SIG-M5 treated with dmso at 0.1 percent for 504 hours (cell line): ENCODE measurements at regions not wholly inside any gene's neighbourhood (a gene's known extent, or its start where the extent isn't known, plus 50 kb on each side); places are given as distances from the start of the nearest gene placed in this dataset.
"Not testable (repeated sequence)": the region's sequence is repeated elsewhere in the genome, so short reads cannot be mapped to it uniquely, and the experiment has no call there.

Experiments used
- DNase-seq: peaks from one replicate; lab custom pipeline; 2025; ENCODE audit not compliant: unreplicated experiment; lab: John Stamatoyannopoulos, UW

DNA sequence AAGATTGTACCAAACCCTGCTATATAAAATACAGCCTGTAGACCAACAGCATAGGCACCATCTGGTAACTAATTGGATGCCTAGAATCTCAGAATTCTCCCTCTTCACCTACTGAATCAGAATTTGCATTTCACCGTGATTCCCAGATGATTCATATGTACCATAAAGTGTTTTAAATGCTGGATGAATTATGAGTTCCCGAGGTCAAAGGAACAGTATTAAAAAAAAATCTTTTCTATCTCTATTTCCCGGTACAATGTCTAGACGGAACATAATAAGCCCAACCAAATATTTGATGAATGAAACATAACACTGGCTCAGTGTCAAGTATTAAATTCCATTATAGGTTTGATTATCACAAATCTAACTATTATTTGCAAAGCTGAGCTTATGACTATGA is 280.0 kb downstream of the ANKRD50 start:
- DNase-seq = peak; percentile 54

DNA sequence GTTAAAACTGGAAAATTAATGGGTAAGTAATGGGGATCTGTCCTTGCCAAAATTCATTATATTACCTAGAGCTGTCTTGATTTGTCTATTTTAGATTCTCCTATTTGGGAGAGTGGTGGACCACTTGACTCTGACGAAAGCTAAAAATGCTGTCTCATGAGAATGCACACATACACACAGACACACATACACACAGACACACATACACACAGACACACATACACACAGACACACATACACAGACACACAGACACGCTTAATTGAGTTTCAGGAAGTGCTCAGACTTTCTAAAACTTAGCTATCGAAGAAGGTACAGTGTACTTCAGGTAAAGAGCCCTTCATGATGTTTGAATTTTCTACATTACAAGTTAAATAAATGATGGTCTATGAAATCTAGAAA is 279.5 kb downstream of the ANKRD50 start:
- no peak for DNase-seq

DNA sequence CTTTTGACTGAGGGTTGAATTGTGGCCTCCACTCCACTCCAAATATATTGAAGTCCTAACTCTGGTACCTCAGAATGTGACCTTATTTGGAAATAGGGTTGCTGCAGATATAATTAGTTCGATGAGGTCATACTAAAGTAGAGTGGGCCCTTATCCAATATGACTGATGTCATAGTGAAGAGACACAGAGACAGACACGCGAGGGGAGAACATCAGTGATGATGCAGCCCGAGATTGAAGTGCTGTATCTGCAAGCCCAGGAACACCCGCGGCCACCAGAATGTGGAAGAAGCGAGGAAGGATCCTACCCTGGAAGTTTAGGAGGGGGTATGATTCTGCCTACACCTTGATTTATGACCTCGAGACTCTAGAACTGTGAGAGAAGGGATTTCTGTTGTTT is 279.0 kb downstream of the ANKRD50 start:
- DNase-seq = no peak

DNA sequence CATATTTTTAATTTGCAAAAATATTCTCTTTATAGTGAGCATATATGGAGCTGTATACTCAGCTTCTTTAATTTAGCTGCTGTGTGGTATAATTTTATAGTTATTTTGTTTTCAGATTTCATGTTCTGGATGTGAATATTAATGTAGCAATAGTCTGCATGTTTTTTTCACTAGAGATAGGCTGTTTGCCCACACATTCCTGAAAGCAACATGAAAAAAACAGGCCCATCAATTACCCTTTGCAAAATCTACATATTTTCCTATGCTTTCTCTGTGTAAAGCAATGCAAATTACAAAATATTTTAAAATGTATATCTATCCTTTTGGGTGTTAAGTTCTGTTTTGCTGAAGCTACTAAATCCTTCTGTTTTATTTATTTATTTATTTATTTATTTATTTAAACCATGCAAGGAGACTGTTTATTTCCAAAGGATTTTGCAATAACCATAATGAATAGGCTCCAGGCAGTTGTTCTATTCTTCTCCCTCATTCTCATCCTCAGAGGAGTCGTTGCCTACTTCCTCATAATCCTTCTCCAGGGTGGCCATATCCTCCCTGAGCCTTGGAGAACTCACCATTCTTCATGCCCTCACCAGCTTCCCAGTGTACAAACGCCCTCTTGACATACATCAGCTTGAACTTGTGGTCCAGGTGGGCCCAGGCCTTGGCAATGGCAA is 277.1 kb downstream of the ANKRD50 start:
- DNase-seq = no peak

DNA sequence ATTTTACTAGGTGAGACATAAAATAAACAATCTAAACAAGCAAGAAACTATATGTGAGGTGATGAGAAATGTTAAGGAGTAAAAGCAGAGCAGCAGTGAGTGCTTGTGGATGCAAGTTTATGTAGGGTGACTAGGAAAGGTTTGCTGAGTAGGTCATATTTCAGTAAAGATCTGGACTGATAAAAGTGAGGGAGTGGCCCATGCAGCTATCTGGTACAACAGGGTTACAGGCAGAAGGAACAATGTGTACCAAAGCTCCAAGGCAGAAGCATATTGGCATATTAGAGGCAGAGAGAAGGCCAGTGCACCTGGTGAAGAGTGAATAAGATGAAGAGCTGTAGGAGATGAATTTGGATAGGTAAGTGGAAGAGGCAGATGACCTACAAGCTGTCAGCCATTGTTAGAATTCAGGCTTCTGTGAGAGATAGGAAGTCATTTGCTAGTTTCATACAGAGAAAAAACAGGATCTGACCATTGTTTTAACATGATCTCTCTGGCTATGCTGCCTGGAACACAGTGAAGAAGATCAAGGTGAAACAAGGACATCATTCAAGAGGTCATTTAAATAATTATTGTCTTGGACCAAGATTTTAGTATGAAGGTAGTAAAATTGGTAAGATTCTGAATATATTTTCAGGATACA is 274.6 kb downstream of the ANKRD50 start:
- DNase-seq = peak; percentile 33

DNA sequence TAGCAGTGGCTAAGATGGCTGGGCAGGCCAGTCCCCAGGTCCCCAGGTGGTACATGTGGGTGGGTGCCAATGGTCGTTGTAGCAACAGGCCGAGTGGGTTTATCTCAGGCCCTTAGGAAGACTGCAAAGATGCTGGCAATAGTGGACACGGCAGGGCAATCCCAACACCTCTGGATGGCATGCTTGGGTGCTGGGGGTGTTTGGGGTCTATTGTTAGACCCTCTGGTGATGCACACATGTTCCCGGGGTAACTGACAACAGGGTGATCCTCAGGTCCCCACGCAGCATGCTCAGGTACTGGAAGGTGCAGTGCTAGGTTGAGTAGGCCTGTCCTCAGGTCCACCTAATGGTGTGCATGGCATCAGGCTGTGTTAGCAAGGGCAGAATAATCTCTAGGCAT is 267.5 kb downstream of the ANKRD50 start:
- DNase-seq = no peak

DNA sequence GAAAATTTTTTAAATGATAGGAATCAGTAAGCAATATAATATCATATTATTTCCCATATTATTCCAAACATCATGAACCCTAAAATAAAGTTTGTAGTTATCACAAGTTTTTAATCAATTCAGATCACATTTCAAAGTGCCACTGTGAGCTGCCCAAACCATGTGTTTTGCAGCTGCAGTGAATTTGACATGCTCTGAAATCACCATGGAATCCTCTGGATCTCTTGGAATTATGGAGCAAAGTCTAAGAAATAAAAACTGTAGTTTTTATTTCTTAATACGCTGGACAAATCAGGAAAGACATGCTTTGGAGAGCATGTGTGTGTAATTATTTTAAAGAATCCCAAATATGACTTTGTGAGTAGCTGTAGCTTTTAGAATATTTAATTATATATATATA is 262.7 kb downstream of the ANKRD50 start:
- DNase-seq = no peak

DNA sequence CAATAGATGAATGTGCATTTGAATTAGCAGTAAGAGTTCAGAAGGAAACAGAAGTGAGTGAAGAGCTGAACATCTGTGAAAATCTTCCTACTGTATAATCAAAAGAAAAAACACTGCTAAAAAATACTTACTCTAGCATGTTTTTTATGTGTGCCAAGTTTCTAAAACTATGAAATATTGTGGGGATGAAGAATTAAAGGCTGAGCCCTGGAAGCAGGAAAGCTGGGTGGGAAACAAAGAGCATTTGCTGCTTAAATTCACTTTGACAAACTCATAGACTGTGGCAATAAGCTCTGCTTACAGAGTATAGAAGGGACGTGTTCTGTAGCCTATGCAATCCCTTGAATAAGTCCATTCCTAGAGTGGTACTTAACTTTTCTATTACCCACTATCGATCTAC is 261.7 kb downstream of the ANKRD50 start:
- no peak for DNase-seq

DNA sequence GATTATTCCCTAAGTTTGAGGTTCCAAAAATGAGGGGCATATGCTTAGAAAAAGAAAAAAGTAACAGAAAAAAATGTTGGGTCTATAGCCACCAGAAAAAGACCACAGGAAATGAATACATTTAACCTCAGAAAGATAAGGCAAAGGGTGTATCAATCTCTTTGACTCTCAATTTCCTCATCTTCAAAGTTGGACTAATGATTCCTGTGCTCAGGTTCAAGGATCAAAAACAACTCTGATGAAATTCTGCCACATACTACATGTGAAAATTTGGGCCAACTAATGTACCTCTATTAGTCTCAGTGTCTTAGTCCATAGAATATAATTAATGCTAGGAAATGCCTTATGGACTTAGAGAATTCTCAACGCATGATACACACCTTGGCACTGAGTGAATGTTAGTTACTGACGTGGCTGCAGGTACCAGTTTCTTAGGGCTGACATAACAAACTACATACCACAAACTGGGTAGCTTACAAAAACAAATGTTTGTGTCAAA is 257.7 kb downstream of the ANKRD50 start:
- DNase-seq = no peak

DNA sequence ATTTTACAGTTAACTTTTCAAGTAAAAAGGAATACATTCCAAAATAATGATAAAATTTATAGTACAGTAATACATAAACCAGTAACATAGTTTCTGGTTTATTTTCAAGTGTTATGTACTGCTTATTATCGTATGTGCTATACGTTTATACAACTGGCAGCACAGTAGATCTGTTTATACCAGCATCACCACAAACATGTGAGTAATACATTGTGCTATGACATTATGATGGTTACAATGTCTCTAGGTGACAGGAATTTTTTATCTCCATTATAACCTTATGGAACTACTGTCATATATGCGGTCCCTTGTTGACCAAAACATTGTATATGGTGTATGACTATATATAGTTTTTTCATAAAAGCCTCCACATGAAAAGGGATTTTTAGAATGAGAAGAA is 256.9 kb downstream of the ANKRD50 start:
- DNase-seq = no peak

DNA sequence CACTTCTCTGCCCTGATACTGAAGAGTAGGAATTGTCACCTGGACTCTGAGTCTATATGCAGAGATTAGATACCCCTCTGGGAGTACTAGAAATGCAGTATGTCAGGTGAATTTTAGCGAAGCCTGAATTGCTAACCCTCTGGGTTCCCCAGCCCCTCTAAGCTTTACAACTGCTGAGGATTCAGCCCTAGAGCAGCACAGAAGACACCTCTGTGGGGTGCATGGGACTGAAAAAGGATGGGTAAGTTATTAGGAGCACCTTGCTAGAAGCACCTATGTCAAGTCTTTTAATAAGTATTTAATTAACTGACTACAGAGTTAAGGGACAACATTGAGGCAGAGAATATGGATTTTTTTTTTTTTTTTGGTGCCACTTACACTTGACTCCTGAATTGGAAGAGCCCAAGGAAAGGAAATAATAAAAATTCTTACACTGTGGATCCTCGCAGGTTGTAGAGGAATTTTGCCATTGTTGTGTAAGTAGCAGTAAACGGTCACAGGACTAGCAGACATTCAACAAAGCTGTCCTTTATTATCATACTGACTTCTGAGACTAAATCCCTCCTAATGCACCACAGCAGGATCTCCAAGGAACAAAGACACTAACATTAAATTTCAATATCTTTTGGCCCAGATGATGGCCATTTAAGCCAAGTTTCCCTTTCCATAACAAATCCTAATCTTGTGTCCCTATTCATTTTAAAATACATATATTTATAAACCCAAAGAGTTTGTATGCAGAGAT is 253.2 kb downstream of the ANKRD50 start:
- DNase-seq = no peak

DNA sequence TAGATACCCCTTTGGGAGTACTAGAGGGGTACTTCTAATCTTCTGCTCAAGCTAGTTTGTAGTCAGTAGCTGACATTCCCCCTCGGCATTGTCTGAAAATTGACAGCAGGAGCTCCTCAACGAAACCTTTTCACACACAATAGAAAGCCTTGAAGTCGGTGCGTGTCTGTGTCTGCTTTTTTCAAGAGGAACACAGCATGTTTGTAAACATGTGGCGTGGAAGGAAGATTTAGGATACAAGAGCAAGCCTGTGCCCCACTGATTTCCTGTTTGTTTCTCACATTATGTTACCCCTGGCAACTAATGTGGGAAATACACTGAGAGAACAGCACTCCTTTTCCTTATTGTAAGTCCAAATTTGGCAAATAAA is 252.6 kb downstream of the ANKRD50 start:
- DNase-seq = no peak

DNA sequence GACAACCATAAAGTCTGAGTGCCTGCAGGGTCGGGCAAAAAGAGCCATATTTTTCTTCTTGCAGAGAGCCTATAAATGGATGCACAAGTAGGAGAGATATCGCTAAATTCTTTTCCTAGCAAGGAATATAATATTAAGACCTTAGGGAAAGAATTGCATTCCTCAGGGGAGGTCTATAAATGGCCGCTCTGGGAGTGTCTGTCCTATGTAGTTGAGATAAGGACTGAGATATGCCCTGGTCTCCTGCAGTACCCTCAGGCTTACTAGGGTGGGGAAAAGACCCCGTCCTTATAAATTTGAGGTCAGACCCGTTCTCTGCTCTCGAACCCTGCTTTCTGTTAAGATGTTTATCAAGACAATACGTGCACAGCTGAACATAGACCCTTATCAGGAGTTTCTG is 250.9 kb downstream of the ANKRD50 start:
- DNase-seq = not testable (repeated sequence)

DNA sequence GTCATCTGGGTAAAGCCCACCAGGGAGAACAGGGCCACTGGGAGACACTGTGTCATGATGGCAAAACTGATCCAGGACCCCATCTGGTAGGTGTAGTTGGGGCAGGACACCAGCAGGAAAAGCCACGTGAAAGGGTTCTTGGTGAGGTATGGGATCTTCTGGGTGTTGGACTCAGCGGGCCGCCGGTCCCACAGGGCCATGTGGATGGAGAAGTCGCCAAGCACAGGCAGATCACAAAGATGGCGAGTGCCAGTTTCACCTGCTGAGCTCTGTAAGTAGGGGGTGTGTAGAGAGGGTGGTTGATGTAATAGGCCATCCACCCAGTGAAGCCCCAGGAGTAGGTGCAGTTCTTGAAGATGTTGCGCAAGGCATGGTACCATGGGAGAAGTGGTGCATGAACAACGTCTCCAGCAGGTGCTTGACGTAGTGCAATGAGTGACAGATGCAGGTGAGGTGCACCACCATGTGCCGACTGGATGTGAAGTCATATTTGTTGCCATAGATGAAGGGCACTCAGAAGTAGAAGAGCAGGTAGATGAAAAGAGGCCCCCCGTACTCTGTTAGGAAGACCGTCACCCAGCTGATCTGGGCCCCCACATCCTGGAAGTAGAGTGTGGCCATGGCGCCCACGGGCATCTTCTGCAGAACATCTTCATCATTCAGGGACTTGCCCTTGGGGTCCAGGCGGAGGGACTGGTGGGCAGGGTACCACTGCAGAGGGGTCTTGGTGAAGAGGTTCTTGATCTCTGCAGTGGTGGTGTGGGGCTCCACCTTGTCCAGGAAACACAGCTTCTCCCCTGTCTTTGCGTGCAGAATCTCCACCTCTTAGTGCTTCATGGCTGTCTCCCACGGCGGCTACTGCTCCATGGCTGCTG is 249.3 kb downstream of the ANKRD50 start:
- DNase-seq = no peak

DNA sequence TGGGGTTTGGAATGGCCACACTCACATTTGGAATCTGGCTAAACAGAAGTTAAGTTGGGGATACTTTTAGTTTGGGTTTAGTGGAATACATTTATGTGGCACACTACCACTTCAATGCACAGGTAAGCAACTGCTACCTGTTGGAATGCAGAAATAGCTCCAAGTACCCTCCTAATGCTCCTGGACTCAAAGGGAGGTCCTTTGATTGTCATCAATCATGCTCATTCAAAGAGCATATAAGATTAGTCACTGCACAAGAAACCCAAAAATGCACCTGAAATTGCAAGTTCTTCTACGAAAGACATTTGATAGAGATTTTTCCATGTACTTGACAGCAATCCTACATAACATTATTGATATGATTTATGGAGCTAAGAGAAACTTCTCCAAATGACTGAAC is 247.7 kb downstream of the ANKRD50 start:
- DNase-seq = no peak

DNA sequence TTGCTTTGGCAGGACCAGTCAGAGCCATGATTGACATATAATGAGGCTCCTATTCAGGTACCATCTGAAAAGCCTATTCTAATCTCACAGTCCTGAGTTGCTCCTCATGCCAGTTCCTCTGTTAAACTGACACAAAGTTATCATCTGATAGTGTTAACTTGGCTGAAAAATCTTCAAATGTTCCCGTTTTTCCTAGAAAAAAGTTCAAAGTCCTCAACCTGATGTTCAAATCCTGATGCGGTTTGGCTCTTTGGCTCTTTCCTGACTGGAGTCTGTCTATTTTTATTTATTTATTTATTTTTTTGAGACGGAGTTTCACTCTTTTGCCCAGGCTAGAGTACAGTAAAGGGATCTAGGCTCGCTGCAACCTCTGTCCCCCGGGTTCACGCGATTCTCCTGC is 244.2 kb downstream of the ANKRD50 start:
- no peak for DNase-seq

DNA sequence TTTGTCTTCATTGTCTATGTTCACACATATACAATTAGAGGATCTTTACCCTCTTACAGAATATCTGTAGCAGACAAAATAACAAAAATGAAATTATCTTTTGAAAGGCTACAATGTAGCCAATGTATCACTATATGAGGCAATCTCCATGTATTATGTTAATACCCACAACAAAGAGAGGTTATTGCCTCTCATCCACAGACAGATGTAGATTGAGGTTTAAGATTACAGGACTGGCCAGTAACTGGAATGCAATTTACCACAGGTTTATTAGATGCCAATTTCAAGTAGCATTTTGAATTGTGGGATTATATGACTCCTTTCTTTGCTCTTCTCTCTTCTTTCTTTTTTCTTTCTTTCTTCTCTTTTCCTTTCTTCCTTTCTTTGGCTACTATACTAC is 242.6 kb downstream of the ANKRD50 start:
- no peak for DNase-seq

DNA sequence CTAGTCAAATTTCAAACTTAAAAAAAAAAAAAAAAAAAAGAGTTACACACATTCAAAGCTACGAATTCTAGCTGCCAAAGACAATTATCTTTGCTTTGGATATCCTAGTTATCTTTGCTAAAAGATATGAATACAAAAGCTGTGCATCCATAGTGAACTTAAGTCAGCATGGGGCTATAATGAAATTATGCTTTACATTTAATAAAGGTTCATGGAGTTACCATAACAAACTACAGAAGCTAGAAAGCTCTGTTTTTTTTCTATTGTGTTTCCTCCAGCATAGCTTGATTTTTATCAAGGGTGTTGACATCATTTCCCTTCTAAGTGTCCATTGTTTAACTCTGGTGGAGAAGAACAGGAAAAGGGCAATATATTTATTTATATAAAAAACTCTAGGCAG is 234.1 kb downstream of the ANKRD50 start:
- no peak for DNase-seq

DNA sequence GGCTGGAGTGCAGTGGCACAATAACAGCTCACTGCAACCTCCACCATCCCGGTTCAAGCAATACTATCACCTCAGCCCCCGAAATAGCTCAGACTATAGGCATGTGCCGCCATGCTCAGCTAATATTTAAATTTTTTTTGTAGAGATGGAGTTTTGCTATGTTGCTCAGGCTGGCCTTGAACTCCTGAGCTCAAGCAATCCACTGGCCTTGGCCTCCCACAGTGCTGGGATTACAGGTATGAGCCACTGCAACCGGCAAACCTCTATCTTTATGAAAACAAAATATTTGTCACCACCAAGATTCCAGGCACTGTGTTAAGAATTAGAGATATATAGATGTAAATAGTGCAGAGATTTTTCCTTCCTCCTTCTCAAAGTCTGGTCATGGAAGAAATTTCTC is 232.5 kb downstream of the ANKRD50 start:
- DNase-seq = no peak

DNA sequence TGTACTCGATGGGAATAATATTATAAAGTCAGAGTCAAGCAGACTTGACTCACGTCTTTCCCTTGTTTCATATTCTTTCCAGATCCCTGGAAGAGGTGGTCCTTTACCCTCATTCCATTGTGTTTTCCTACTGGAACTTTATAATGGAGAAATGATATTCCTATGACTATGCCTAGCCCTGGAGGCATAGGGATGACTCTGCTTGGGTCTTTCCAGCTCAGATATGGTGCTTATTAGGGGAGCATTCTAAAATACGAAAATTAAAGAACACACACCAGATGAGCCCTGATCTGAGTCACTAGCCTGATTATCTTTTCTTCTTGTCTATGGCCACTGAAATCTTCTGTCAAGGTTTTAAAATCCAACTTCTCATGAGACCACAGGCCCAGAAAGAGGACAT is 231.4 kb downstream of the ANKRD50 start:
- DNase-seq = no peak
